Fibroblast of lung (primary cell): ENCODE measurements at regions not wholly inside any gene's neighbourhood (a gene's known extent, or its start where the extent isn't known, plus 50 kb on each side); places are given as distances from the start of the nearest gene placed in this dataset.

ENCODE experiments used
- DNase-seq, 2 donors: peaks; one replicate each; pipeline versions ENCODE4 v3.0.0 to v3.0.0-alpha.2; 2010; ENCODE audit warnings: low read depth in 2 of 2
- H2AFZ ChIP-seq: 2 replicates; pipeline ENCODE4 v1.5.1; 2012; ENCODE audit warnings: low read length, control low read depth, inconsistent platforms
- H3K27ac ChIP-seq: 2 replicates; pipeline ENCODE4 v1.5.1; 2011; ENCODE audit warnings: low read length, control low read depth; ENCODE audit not compliant: insufficient read depth
- H3K27me3 ChIP-seq: 2 replicates; pipeline ENCODE4 v1.5.1; 2011; ENCODE audit warnings: mild to moderate bottlenecking, low read length; ENCODE audit not compliant: control insufficient read depth, insufficient read depth
- H3K36me3 ChIP-seq: 2 replicates; pipeline ENCODE4 v1.5.1; 2011; ENCODE audit warnings: low read length; ENCODE audit not compliant: control insufficient read depth, insufficient read depth
- H3K4me1 ChIP-seq: 2 replicates; pipeline ENCODE4 v1.5.1; 2011; ENCODE audit warnings: low read length; ENCODE audit not compliant: control insufficient read depth, insufficient read depth; ENCODE audit errors: extremely low read depth
- H3K4me2 ChIP-seq: 2 replicates; pipeline ENCODE4 v1.5.1; 2011; ENCODE audit warnings: low read length, control low read depth; ENCODE audit not compliant: insufficient read depth; ENCODE audit errors: extremely low read depth
- H3K4me3 ChIP-seq, 4 experiments: fragments of 200-600 bp in 1 of 4; sonication (generic) in 1 of 4; replicated peaks in 1 of 4; 2 replicates each; pipeline ENCODE4 v1.5.1; 2011 to 2016; ENCODE audit warnings: low read length in 4 of 4, low read depth in 3 of 4, mild to moderate bottlenecking in 3 of 4, control low read depth in 2 of 4, inconsistent platforms in 1 of 4, mixed read lengths in 1 of 4; ENCODE audit not compliant: insufficient read depth in 1 of 4; ENCODE audit errors: control extremely low read depth in 1 of 4
- H3K79me2 ChIP-seq: 2 replicates; pipeline ENCODE4 v1.5.1; 2012; ENCODE audit warnings: mild to moderate bottlenecking, low read length, inconsistent platforms; ENCODE audit not compliant: control insufficient read depth, insufficient read depth
- H3K9ac ChIP-seq: 2 replicates; pipeline ENCODE4 v1.5.1; 2011; ENCODE audit warnings: mild to moderate bottlenecking, low read length, control low read depth; ENCODE audit not compliant: insufficient read depth
- H3K9me3 ChIP-seq: 2 replicates; pipeline ENCODE4 v1.5.1; 2012; ENCODE audit warnings: low read depth, low read length; ENCODE audit not compliant: control insufficient read depth, insufficient read depth
- H4K20me1 ChIP-seq: 2 replicates; pipeline ENCODE4 v1.5.1; 2011; ENCODE audit warnings: low read length; ENCODE audit not compliant: control insufficient read depth, insufficient read depth; ENCODE audit errors: extremely low read depth
- CTCF ChIP-seq, 2 donors: IDR thresholded peaks in 1 of 2; conservative IDR thresholded peaks in 1 of 2; 1 replicate in 1 of 2; 2 replicates in 1 of 2; pipeline ENCODE4 v1.5.1; 2011 to 2012; ENCODE audit warnings: low read length in 2 of 2, control low read depth in 1 of 2, inconsistent platforms in 1 of 2, low read depth in 1 of 2, mild to moderate bottlenecking in 1 of 2
- EZH2 ChIP-seq: IDR thresholded peaks from 2 replicates; pipeline ENCODE4 v1.5.1; 2012; ENCODE audit warnings: low read length, control low read depth, mild to moderate bottlenecking; ENCODE audit errors: missing control alignments

- H3K9ac ChIP-seq = no peak overlapping the region
- no peaks in the 10 kb centered on the region for H3K79me2 ChIP-seq
- no peak overlapping the region for H3K27ac ChIP-seq
- TF ChIP-seq CTCF (conservative IDR thresholded peaks at IDR 0.05 in 1 of 2, IDR thresholded peaks at IDR 0.05 in 1 of 2; ENCODE audit: low read depth in 1 of 2, low read length in 2 of 2) (no peak), EZH2 (no peak)
- H3K4me1 ChIP-seq = no peaks in the 10 kb centered on the region
- H3K27me3 ChIP-seq = no peaks in the 10 kb centered on the region
- H4K20me1 ChIP-seq = no peaks in the 10 kb centered on the region
- H3K4me2 ChIP-seq = no peak overlapping the region
- H3K4me3 ChIP-seq = no peak overlapping the region
- no peak overlapping the region for H2AFZ ChIP-seq
- H3K36me3 ChIP-seq = no peaks in the 10 kb centered on the region
- no peaks in the 10 kb centered on the region for H3K9me3 ChIP-seq
- DNase-seq = no peak
Observed at GRCh38 chr3:182041668-182042291, 330.1 kb downstream of the SOX2 start.

- no peak for TF ChIP-seq CTCF (conservative IDR thresholded peaks at IDR 0.05 in 1 of 2, IDR thresholded peaks at IDR 0.05 in 1 of 2; ENCODE audit: low read depth in 1 of 2, low read length in 2 of 2)
- no peak for TF ChIP-seq EZH2
- Histone ChIP-seq H3K9me3 (no peaks in the 10 kb centered on the region), H4K20me1 (no peaks in the 10 kb centered on the region)
Observed at GRCh38 chr3:182045736-182046135, 334.0 kb downstream of the SOX2 start.

GRCh38 chr3:182046166-182046764, 334.5 kb downstream of the SOX2 start:
- TF ChIP-seq EZH2 (no peak), CTCF (conservative IDR thresholded peaks at IDR 0.05 in 1 of 2, IDR thresholded peaks at IDR 0.05 in 1 of 2; ENCODE audit: low read depth in 1 of 2, low read length in 2 of 2) (no peak)
- H3K4me2 ChIP-seq = no peak overlapping the region
- no peaks in the 10 kb centered on the region for H3K4me1 ChIP-seq
- no peaks in the 10 kb centered on the region for H3K36me3 ChIP-seq
- H3K27ac ChIP-seq = no peak overlapping the region
- no peaks in the 10 kb centered on the region for H4K20me1 ChIP-seq
- no peak overlapping the region for H2AFZ ChIP-seq
- no peaks in the 10 kb centered on the region for H3K27me3 ChIP-seq
- no peak overlapping the region for H3K4me3 ChIP-seq
- H3K9me3 ChIP-seq = no peaks in the 10 kb centered on the region
- H3K79me2 ChIP-seq = no peaks in the 10 kb centered on the region
- DNase-seq = no peak
- H3K9ac ChIP-seq = no peak overlapping the region

More at GRCh38 chr3:182045736-182046135, 334.0 kb downstream of the SOX2 start:
- Histone ChIP-seq H3K79me2 (no peaks in the 10 kb centered on the region), H3K36me3 (no peaks in the 10 kb centered on the region), H3K4me2 (no peak overlapping the region), H3K4me3 (no peak overlapping the region), H3K9ac (no peak overlapping the region), H3K27ac (no peak overlapping the region), H3K27me3 (no peaks in the 10 kb centered on the region), H3K4me1 (no peaks in the 10 kb centered on the region), H2AFZ (no peak overlapping the region)
- DNase-seq = no peak
